Kidney (tissue), 13 donors: ENCODE measurements at regions not wholly inside any gene's neighbourhood (a gene's known extent, or its start where the extent isn't known, plus 50 kb on each side); places are given as distances from the start of the nearest gene placed in this dataset.
A peak's percentile ranks its signal among the peaks of the same experiment; 100 is the strongest.

Experiments used
- DNase-seq, 5 donors: peaks; one replicate each; pipeline ENCODE4 v3.0.0-alpha.2; 2013 to 2020
- FAIRE-seq: peaks from 2 replicates; lab custom pipeline; 2012; peaks lifted over from hg19 to GRCh38; lab: Jason Lieb, UNC
- H3K27ac ChIP-seq, 2 donors: one replicate each; pipeline ENCODE4 v1.7.0; 2013; ENCODE audit warnings: low read depth in 2 of 2, low read length in 2 of 2, inconsistent platforms in 1 of 2
- H3K27me3 ChIP-seq: one replicate; pipeline ENCODE4 v1.7.1; 2013; ENCODE audit warnings: low read length, inconsistent platforms; ENCODE audit not compliant: control insufficient read depth, insufficient read depth
- H3K36me3 ChIP-seq, 3 donors: one replicate each; pipeline versions ENCODE4 v1.7.0 to v1.7.1; 2013; ENCODE audit warnings: low read length in 3 of 3, control low read depth in 1 of 3, inconsistent platforms in 1 of 3; ENCODE audit not compliant: insufficient read depth in 3 of 3, control insufficient read depth in 2 of 3
- H3K4me1 ChIP-seq, 3 donors: one replicate each; pipeline versions ENCODE4 v1.7.0 to v1.7.1; 2013; ENCODE audit warnings: low read length in 3 of 3, inconsistent platforms in 1 of 3, low read depth in 1 of 3; ENCODE audit not compliant: control insufficient read depth in 2 of 3, insufficient read depth in 2 of 3
- H3K4me3 ChIP-seq, 3 donors: one replicate each; pipeline versions ENCODE4 v1.7.0 to v1.8.1; 2013; ENCODE audit warnings: low read length in 3 of 3, control low read depth in 1 of 3, inconsistent platforms in 1 of 3
- H3K9ac ChIP-seq, 3 donors: one replicate each; pipeline versions ENCODE4 v1.7.0 to v1.7.1; 2013; ENCODE audit warnings: low read length in 3 of 3, control low read depth in 1 of 3, inconsistent platforms in 1 of 3
- H3K9me3 ChIP-seq, 3 donors: one replicate each; pipeline versions ENCODE4 v1.7.0 to v1.7.1; 2013; ENCODE audit warnings: low read length in 3 of 3, control low read depth in 1 of 3, inconsistent platforms in 1 of 3; ENCODE audit not compliant: control insufficient read depth in 2 of 3, insufficient read depth in 1 of 3
- intact Hi-C: fragments of 100-400 bp; cut with DNase I; formaldehyde crosslinking; loops from one replicate; pipeline ENCODE4 v1.11.1; 2022
- TF ChIP-seq, protein P1 (sequence below): IDR thresholded peaks from 3 replicates; pipeline ENCODE4 v1.5.1; 2012; ENCODE audit warnings: mild to moderate bottlenecking, moderate library complexity, borderline replicate concordance; ENCODE audit not compliant: insufficient read depth; ENCODE audit errors: extremely low read depth
- donor health status: control.
- donor health status: control.
- donor health status: control.
- donor health status: control.
- donor health status: control.
- donor health status: DM: yes; HTN: yes; CAD: no.
- donor health status: Normal renal cell carcinoma (clear cell type).

DNA sequence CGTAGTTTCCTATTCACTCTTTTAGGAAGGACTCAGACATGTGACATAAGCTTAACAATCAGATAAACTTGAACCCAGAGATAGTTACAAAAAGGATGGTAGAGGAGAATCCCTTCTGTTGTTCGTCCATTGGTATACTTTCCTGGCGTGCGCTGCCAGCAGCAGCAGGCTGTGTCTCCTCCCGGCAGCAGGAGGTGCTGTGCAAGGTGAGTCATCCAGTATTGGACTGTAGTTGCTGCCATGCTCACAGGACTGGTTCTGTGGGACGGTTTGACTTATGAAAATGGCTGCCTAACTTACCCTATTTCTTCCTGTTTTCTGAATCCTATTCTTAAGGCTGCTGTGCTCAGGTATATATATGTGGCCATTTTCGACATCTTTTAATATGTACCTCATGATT, 253.4 kb upstream of the LRRC3B start:
- Histone ChIP-seq H3K4me3 (no peak overlapping the region), H3K9ac (no peak overlapping the region), H3K9me3 (no peaks in the 10 kb centered on the region), H3K4me1 (no peaks in the 10 kb centered on the region), H3K27me3 (no peaks in the 10 kb centered on the region), H3K36me3 (no peaks in the 10 kb centered on the region), H3K27ac (no peak overlapping the region)
- DNase-seq (no peak), FAIRE-seq (no peak)
- TF ChIP-seq, protein P1, sequence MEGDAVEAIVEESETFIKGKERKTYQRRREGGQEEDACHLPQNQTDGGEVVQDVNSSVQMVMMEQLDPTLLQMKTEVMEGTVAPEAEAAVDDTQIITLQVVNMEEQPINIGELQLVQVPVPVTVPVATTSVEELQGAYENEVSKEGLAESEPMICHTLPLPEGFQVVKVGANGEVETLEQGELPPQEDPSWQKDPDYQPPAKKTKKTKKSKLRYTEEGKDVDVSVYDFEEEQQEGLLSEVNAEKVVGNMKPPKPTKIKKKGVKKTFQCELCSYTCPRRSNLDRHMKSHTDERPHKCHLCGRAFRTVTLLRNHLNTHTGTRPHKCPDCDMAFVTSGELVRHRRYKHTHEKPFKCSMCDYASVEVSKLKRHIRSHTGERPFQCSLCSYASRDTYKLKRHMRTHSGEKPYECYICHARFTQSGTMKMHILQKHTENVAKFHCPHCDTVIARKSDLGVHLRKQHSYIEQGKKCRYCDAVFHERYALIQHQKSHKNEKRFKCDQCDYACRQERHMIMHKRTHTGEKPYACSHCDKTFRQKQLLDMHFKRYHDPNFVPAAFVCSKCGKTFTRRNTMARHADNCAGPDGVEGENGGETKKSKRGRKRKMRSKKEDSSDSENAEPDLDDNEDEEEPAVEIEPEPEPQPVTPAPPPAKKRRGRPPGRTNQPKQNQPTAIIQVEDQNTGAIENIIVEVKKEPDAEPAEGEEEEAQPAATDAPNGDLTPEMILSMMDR, result no peak
- intact Hi-C loops, result no loop called here

DNA sequence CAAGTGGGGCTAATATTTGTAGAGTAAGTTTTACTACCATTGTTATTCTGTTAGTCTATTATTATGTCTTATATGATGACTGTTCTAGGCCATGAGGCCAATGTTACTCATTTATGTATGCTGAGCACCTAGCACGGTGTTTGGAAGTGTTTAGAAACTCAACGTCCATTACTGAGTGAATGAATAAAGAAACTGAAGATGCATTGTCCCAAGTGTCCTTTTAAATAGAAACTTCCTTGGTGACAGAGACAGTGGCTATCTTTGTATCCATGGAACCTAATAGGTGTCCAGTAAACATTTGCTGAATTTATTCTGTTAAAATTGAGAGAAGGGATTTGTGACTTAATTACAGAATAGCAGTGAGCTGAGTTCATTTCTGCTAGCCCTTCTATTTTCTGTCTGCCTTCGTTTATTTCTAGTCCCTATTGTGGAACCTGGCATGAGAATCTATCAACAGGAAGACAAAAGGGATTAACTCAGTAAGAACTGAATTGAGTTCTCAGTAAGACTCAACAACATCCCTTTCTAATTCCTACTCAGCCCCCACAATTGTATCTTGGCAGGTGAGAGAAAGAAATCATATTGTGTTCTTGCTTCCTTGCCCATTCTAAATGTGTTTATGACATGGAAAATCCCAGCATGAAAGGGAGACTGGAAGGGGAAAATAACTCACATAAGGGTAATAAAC, 246.6 kb upstream of the LRRC3B start:
- Histone ChIP-seq H3K27ac (no peak overlapping the region), H3K9ac (no peak overlapping the region), H3K9me3 (no peaks in the 10 kb centered on the region), H3K4me1 (no peaks in the 10 kb centered on the region), H3K27me3 (no peaks in the 10 kb centered on the region), H3K36me3 (no peaks in the 10 kb centered on the region), H3K4me3 (no peak overlapping the region)
- FAIRE-seq, result no peak
- intact Hi-C loops, result no loop called here
- no peak for DNase-seq
- TF ChIP-seq, protein P1, result no peak

DNA sequence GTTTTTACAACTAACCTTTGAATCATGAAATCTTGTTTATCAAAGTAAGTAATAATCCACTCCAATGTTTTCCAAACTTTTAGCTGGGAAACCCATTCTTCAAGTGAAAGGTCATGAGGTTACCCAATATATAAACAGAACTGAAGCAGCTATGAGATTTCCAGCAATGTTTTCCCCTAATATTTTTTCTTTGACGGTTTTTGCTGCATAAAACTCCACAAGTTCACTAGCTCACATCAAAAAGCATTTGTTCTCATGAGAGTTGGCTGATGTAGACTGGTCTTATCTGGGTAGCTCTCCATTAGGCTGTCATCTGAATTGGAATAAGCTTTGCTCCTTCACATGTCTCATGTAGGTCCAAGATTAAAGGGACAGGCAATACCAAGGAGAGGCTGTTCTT, 241.2 kb upstream of the LRRC3B start:
- no peaks in the 10 kb centered on the region for H3K4me1 ChIP-seq
- intact Hi-C loops, result no loop called here
- no peak overlapping the region for H3K27ac ChIP-seq
- TF ChIP-seq, protein P1, result no peak
- no peaks in the 10 kb centered on the region for H3K9me3 ChIP-seq
- no peaks in the 10 kb centered on the region for H3K27me3 ChIP-seq
- FAIRE-seq (no peak), DNase-seq (peak in 2 of 5 donors; percentile 52 to 79)
- no peaks in the 10 kb centered on the region for H3K36me3 ChIP-seq
- no peak overlapping the region for H3K4me3 ChIP-seq
- H3K9ac ChIP-seq, result no peak overlapping the region

DNA sequence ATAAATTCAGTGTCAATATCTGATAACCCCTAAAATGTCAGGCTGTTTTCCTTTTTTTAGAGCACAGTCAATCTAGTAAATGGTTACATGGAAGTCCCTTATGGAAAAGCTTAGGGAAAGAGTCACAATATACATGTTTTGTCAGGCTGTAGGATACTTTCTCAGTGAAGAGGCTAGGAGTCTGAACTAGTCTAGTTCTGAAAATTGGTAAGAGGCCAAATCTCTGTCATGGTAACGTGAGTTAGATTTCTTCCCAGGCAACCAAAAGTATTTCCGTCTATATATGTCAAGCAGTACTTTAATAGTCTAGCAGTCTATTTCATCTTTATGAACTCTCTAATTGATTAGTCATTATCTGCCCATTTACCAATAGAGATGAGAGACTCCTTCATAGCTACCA, 215.9 kb upstream of the LRRC3B start:
- Histone ChIP-seq H3K36me3 (no peaks in the 10 kb centered on the region), H3K9me3 (no peaks in the 10 kb centered on the region), H3K9ac (no peak overlapping the region), H3K27ac (no peak overlapping the region), H3K4me1 (no peaks in the 10 kb centered on the region), H3K4me3 (no peak overlapping the region), H3K27me3 (no peaks in the 10 kb centered on the region)
- intact Hi-C loops, result no loop called here
- TF ChIP-seq, protein P1, result no peak
- no peak for FAIRE-seq
- no peak for DNase-seq
